Retinal pigment epithelial cell (primary cell): ENCODE measurements at regions not wholly inside any gene's neighbourhood (a gene's known extent, or its start where the extent isn't known, plus 50 kb on each side); places are given as distances from the start of the nearest gene placed in this dataset.
"Not testable (repeated sequence)": the region's sequence is repeated elsewhere in the genome, so short reads cannot be mapped to it uniquely, and the experiment has no call there.

Experiments
- DNase-seq: peaks from one replicate; pipeline ENCODE4 v3.0.0-alpha.2; 2010; ENCODE audit warnings: low read depth
- H3K4me3 ChIP-seq: 2 replicates; pipeline ENCODE4 v1.5.1; 2011; ENCODE audit warnings: mild to moderate bottlenecking, low read length, control low read depth, moderate library complexity
- TF ChIP-seq, protein P1 (sequence below): conservative IDR thresholded peaks from 2 replicates; pipeline ENCODE4 v1.5.1; 2011; ENCODE audit warnings: low read depth, low read length, control low read depth, inconsistent platforms

DNA sequence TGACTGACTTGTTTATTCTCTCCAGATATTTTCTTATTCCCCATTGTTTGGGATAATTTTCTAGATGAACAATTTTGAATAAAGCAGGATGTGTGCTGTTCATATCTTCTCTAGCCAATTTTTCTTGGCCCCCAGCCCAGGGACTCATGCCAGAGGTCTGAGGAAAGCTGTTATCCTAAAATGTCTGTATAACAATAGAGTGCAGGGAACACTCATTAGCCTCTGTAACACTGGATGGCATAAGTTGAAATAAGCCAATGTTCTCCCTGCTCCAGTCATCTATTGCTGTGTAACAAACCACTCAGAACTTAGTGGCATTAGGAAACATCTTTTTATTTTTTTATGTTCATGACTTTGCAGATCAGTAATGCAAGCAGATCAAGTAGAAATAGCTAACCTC is 121.7 kb upstream of the TRIM24 start:
- TF ChIP-seq, protein P1, sequence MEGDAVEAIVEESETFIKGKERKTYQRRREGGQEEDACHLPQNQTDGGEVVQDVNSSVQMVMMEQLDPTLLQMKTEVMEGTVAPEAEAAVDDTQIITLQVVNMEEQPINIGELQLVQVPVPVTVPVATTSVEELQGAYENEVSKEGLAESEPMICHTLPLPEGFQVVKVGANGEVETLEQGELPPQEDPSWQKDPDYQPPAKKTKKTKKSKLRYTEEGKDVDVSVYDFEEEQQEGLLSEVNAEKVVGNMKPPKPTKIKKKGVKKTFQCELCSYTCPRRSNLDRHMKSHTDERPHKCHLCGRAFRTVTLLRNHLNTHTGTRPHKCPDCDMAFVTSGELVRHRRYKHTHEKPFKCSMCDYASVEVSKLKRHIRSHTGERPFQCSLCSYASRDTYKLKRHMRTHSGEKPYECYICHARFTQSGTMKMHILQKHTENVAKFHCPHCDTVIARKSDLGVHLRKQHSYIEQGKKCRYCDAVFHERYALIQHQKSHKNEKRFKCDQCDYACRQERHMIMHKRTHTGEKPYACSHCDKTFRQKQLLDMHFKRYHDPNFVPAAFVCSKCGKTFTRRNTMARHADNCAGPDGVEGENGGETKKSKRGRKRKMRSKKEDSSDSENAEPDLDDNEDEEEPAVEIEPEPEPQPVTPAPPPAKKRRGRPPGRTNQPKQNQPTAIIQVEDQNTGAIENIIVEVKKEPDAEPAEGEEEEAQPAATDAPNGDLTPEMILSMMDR = no peak
- DNase-seq = peak; percentile 62
- H3K4me3 ChIP-seq = no peak overlapping the region

DNA sequence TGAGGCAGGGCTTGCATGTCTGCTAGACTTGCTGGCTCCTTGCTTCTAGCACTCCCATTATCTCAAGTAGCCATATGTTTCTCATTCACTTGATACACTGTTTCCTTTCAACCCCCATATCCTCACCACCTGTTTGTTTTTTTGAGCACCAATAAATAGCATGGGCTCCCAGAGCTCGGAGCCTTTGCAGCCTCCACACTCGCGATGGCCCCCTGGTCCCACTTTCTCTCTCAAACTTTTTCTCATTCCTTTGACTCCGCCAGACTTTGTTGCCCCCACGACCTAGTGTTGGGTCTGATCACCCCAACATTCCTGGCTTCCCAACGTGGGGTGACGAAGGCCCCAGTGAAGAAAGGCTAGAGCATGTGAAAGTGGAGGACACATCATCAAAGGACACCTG is 120.8 kb upstream of the TRIM24 start:
- H3K4me3 ChIP-seq, DNase-seq: not testable (repeated sequence)

DNA sequence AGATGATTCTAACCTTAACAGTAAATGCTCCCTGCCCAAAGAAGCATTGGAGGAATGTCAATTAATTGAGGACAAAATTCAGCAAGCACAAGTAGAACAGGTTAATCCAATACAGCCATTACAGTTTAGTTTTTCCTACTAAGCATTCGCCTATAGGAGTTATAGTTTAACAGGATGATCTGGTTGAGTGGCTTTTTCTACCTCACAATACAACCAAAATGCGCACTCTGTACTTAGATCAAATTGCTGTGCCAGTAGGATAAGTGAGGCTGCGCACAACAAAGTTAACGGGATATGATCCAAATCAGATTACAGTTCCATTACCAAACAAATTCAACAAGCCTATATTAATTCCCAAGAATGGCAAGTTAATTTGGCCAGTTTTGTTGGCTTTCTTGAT is 117.1 kb upstream of the TRIM24 start:
- TF ChIP-seq, protein P1 = no peak
- H3K4me3 ChIP-seq = no peak overlapping the region
- DNase-seq = no peak

DNA sequence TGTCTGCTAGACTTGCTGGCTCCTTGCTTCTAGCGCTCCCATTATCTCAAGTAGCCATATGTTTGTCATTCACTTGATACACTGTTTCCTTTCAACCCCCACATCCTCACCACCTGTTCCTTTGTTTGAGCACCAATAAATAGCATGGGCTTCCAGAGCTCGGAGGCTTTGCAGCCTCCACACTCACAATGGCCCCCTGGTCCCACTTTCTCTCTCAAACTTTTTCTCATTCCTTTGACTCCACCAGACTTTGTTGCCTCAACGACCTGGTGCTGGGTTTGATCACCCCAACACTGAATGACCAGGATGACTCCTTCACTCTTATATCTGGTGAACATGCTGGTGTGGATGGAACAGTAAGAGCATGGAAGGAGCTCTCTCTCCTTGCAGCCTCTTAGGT is 114.5 kb upstream of the TRIM24 start:
- TF ChIP-seq, protein P1 = no peak
- DNase-seq = no peak
- no peak overlapping the region for H3K4me3 ChIP-seq

DNA sequence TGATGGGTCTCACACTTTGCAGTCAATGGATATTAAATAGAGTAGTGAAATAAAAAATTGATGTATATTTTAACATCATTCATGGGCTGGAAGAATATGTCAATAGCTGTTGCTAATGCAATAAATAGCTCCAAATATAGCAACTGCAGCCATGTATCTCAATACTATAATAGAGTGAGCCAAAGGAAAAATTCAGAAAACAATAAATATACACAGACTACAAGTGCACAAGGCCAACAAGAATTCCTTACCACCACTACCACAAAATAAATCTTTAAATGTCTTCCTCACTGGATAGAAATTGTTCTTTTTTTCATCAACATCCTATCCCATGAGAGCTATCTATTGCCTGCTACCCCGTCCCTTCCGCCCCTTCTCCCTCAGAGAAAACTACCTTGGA is 113.1 kb upstream of the TRIM24 start:
- H3K4me3 ChIP-seq = no peak overlapping the region
- no peak for DNase-seq
- TF ChIP-seq, protein P1 = no peak

DNA sequence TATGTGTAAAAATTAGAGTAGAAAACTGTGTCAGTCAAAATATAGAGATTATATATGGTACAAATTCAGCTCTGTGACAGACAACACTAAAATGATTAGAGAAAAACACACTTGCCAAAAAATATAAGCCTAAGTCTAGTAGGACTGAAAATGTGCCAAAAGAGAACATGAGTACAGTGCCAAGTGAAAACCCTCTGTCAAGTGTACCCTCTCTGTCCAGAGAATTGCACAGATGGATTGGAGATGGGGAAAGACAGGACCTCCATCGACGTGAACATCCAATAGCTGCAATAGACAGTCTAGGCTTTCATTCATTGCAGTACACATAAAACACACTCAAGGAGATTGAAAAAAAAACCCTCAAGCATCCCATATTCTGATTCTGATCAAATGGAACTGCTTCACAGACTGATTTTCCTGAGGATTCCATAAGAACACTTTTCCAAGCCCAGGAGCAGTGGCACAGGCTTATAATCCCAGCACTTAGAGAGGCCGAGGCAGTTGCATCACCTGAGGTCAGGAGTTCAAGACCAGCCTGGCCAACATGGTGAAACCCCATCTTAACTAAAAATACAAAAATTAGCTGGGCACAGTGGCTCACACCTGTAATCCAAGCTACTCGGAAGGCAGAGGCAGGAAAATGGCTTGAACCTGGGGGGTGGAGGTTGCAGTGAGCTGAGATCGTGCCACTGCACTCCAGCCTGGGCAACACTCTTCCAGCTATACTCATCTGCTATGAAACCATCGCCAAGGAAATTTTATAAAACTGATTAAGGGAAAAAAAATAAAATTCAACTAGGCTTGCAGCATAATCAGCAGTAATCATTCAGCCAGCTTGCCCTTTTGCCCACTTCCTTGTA is 110.0 kb upstream of the TRIM24 start:
- DNase-seq = no peak
- H3K4me3 ChIP-seq = no peak overlapping the region

DNA sequence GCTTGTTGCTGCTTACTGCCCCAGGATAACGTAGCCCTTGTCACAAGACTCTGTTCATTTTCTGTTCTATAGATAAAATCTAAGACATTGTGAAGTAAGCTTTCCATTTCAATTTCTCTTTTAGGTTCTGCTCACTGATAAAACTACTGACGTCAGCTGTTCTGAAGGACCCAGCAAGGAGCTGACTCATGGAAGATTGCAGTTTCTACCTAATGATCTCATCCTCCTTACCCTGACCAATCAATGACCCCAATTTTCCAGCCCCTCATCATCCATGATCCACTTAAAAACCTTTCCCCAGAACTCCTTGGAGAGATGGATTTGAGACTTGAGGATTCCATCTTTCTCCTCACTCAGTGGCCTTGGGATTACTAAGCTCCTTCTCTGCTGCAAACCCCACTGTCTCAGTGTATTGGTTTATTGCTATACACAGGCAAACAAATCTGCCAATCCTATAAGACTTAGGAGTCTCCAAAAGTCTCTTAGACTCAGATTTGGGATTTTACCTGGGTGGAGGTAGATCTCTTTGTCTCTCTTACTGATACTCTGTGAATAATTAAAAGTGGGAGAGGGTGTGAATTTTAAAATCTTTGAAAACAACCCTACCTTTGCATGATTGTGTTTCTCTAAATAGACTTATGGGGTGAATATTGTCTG is 109.2 kb upstream of the TRIM24 start:
- H3K4me3 ChIP-seq = no peak overlapping the region
- DNase-seq = peak; percentile 23
- TF ChIP-seq, protein P1 = no peak

More for the DNA sequence above, 110.0 kb upstream of the TRIM24 start:
- TF ChIP-seq, protein P1 = no peak
